ENCODE measurements at regions not wholly inside any gene's neighbourhood (a gene's known extent, or its start where the extent isn't known, plus 50 kb on each side); places are given as distances from the start of the nearest gene placed in this dataset.

DNA sequence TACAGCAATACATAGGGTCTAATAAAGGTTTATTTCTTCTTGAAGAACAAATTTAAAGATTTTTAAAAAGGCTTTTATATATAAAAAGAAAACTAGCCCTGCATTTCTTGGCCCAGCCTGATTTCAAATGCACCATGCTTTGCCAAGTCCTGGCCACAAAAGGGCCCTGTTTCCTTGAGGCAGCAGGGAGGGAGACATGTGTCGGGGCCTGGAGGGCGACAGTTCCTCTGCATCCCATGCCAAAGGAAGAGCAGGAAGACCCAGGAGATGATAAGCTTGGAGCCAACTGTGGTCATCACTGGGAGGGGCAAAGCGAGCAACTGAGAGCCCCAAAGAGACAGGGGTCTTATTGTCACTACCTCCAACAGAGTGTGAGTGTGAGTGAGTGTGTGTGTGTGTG lies 571.5 kb upstream of the PSMD7 start (continued):
- TF ChIP-seq, protein P1, sequence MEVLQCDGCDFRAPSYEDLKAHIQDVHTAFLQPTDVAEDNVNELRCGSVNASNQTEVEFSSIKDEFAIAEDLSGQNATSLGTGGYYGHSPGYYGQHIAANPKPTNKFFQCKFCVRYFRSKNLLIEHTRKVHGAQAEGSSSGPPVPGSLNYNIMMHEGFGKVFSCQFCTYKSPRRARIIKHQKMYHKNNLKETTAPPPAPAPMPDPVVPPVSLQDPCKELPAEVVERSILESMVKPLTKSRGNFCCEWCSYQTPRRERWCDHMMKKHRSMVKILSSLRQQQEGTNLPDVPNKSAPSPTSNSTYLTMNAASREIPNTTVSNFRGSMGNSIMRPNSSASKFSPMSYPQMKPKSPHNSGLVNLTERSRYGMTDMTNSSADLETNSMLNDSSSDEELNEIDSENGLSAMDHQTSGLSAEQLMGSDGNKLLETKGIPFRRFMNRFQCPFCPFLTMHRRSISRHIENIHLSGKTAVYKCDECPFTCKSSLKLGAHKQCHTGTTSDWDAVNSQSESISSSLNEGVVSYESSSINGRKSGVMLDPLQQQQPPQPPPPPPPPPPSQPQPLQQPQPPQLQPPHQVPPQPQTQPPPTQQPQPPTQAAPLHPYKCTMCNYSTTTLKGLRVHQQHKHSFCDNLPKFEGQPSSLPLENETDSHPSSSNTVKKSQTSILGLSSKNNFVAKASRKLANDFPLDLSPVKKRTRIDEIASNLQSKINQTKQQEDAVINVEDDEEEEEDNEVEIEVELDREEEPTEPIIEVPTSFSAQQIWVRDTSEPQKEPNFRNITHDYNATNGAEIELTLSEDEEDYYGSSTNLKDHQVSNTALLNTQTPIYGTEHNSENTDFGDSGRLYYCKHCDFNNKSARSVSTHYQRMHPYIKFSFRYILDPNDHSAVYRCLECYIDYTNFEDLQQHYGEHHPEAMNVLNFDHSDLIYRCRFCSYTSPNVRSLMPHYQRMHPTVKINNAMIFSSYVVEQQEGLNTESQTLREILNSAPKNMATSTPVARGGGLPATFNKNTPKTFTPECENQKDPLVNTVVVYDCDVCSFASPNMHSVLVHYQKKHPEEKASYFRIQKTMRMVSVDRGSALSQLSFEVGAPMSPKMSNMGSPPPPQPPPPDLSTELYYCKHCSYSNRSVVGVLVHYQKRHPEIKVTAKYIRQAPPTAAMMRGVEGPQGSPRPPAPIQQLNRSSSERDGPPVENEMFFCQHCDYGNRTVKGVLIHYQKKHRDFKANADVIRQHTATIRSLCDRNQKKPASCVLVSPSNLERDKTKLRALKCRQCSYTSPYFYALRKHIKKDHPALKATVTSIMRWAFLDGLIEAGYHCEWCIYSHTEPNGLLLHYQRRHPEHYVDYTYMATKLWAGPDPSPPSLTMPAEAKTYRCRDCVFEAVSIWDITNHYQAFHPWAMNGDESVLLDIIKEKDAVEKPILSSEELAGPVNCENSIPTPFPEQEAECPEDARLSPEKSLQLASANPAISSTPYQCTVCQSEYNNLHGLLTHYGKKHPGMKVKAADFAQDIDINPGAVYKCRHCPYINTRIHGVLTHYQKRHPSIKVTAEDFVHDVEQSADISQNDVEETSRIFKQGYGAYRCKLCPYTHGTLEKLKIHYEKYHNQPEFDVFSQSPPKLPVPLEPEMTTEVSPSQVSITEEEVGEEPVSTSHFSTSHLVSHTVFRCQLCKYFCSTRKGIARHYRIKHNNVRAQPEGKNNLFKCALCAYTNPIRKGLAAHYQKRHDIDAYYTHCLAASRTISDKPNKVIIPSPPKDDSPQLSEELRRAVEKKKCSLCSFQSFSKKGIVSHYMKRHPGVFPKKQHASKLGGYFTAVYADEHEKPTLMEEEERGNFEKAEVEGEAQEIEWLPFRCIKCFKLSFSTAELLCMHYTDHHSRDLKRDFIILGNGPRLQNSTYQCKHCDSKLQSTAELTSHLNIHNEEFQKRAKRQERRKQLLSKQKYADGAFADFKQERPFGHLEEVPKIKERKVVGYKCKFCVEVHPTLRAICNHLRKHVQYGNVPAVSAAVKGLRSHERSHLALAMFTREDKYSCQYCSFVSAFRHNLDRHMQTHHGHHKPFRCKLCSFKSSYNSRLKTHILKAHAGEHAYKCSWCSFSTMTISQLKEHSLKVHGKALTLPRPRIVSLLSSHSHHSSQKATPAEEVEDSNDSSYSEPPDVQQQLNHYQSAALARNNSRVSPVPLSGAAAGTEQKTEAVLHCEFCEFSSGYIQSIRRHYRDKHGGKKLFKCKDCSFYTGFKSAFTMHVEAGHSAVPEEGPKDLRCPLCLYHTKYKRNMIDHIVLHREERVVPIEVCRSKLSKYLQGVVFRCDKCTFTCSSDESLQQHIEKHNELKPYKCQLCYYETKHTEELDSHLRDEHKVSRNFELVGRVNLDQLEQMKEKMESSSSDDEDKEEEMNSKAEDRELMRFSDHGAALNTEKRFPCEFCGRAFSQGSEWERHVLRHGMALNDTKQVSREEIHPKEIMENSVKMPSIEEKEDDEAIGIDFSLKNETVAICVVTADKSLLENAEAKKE (CRISPR knock-in tag; IDR thresholded peaks at IDR 0.05): no peak
- TF ChIP-seq, protein P2, sequence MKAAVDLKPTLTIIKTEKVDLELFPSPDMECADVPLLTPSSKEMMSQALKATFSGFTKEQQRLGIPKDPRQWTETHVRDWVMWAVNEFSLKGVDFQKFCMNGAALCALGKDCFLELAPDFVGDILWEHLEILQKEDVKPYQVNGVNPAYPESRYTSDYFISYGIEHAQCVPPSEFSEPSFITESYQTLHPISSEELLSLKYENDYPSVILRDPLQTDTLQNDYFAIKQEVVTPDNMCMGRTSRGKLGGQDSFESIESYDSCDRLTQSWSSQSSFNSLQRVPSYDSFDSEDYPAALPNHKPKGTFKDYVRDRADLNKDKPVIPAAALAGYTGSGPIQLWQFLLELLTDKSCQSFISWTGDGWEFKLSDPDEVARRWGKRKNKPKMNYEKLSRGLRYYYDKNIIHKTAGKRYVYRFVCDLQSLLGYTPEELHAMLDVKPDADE (IDR thresholded peaks at IDR 0.05): no peak
- TF ChIP-seq NANOG (IDR thresholded peaks at IDR 0.05; ENCODE audit: borderline replicate concordance): no peak

DNA sequence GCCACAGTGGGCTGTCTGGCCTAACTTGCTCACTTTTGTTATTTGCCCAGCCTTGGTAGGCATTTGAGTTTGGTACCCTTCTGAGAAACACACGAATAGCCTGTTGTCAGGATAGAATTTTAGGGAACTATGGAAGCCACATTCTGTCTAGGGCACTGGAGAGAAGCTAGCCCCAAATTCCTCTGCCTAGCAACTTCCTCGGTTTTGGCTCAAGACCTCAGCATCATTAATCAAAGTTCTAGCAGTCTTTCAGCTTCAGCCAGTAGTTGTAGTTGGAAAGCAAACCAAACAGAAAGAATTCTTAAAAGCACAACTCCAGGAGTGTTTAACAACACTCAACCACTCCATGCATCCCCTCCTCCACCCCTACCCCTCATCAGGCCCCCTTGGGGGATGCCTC lies 572.1 kb upstream of the PSMD7 start:
- H3K27me3 Mint-ChIP-seq (ENCODE audit: insufficient read depth, low read depth, poor library complexity): no peaks in the 10 kb centered on the region
- no peaks in the 10 kb centered on the region for H3F3A ChIP-seq (replicated peaks; ENCODE audit: low read depth)
- no peaks in the 10 kb centered on the region for H3K36me3 Mint-ChIP-seq (ENCODE audit: low read depth)
- no peak overlapping the region for H3K4me2 ChIP-seq
- H3K4me3 ChIP-seq: no peak overlapping the region
- H3K79me2 ChIP-seq (replicated peaks; ENCODE audit: insufficient read depth): no peaks in the 10 kb centered on the region
- no peak overlapping the region for H3K27ac ChIP-seq (ENCODE audit: low read depth)
- H3K4me1 ChIP-seq (ENCODE audit: insufficient read depth): no peaks in the 10 kb centered on the region
- peaks cover 2% of the 10 kb centered on the region; the same call in 2 of the 3 replicates for H3K9me3 Mint-ChIP-seq
- peaks cover 7% of the 10 kb centered on the region; the same call in 1 of the 2 replicates for H3K9me2 ChIP-seq (ENCODE audit: insufficient read depth)
- H4K20me1 ChIP-seq (replicated peaks; ENCODE audit: insufficient read depth): no peaks in the 10 kb centered on the region
- H3K4me1 Mint-ChIP-seq: peaks cover 2% of the 10 kb centered on the region; the same call in 2 of the 3 replicates
- H3K27me3 ChIP-seq (ENCODE audit: insufficient read depth): no peaks in the 10 kb centered on the region
- H2AFZ ChIP-seq: no peak overlapping the region
- H3K27ac Mint-ChIP-seq: no peak overlapping the region
- no peak for ATAC-seq
- DNase-seq (ENCODE audit: low spot score): no peak
- no peak overlapping the region for H3K4me3 Mint-ChIP-seq
- no peaks in the 10 kb centered on the region for H3K36me3 ChIP-seq (ENCODE audit: insufficient read depth)
- no peak for TF ChIP-seq JUNB (IDR thresholded peaks at IDR 0.05; ENCODE audit: unreplicated experiment)
- no peak for TF ChIP-seq ZNF114 (CRISPR knock-in tag; IDR thresholded peaks at IDR 0.05)
- TF ChIP-seq, protein P1 (CRISPR knock-in tag; IDR thresholded peaks at IDR 0.05): no peak
- no peak for TF ChIP-seq NANOG (IDR thresholded peaks at IDR 0.05; ENCODE audit: borderline replicate concordance)
- no peak for TF ChIP-seq STAT1 (IDR thresholded peaks at IDR 0.05; ENCODE audit: unreplicated experiment)
- TF ChIP-seq, protein P3, sequence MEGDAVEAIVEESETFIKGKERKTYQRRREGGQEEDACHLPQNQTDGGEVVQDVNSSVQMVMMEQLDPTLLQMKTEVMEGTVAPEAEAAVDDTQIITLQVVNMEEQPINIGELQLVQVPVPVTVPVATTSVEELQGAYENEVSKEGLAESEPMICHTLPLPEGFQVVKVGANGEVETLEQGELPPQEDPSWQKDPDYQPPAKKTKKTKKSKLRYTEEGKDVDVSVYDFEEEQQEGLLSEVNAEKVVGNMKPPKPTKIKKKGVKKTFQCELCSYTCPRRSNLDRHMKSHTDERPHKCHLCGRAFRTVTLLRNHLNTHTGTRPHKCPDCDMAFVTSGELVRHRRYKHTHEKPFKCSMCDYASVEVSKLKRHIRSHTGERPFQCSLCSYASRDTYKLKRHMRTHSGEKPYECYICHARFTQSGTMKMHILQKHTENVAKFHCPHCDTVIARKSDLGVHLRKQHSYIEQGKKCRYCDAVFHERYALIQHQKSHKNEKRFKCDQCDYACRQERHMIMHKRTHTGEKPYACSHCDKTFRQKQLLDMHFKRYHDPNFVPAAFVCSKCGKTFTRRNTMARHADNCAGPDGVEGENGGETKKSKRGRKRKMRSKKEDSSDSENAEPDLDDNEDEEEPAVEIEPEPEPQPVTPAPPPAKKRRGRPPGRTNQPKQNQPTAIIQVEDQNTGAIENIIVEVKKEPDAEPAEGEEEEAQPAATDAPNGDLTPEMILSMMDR (conservative IDR thresholded peaks at IDR 0.05; ENCODE audit: low read depth in 2 of 2): no peak
